Body of pancreas (tissue), 4 donors: ENCODE measurements at regions not wholly inside any gene's neighbourhood (a gene's known extent, or its start where the extent isn't known, plus 50 kb on each side); places are given as distances from the start of the nearest gene placed in this dataset.

Experiments
- ATAC-seq: fragments of 150-250 bp; one replicate; pipeline ENCODE4 v1.9.1; 2016
- DNase-seq, 4 donors: peaks; one replicate each; pipeline ENCODE4 v3.0.0-alpha.2; 2019
- H3K27ac ChIP-seq, 4 donors: fragments of 200-600 bp; sonication (generic); 1 replicate in 3 of 4; 2 replicates in 1 of 4; pipeline versions ENCODE4 v1.5.1 to v1.6.1; 2016 to 2019; ENCODE audit warnings: mild to moderate bottlenecking in 1 of 4, mixed read lengths in 1 of 4, moderate library complexity in 1 of 4
- H3K27me3 ChIP-seq, 2 donors: fragments of 200-600 bp; sonication (generic); one replicate each; pipeline ENCODE4 v1.6.0; 2016; ENCODE audit warnings: mild to moderate bottlenecking in 1 of 2
- H3K36me3 ChIP-seq, 2 donors: fragments of 200-600 bp; sonication (generic); replicated peaks in 1 of 2; 2 replicates each; pipeline ENCODE4 v1.5.1; 2016; ENCODE audit warnings: low read depth in 2 of 2; ENCODE audit not compliant: insufficient read depth in 1 of 2
- H3K4me1 ChIP-seq: fragments of 200-600 bp; sonication (generic); one replicate; pipeline ENCODE4 v1.6.0; 2016
- H3K4me3 ChIP-seq, 2 donors: fragments of 200-600 bp; sonication (generic); 1 replicate in 1 of 2; 2 replicates in 1 of 2; pipeline ENCODE4 v1.5.1; 2016 to 2019
- H3K9me3 ChIP-seq, 3 donors: fragments of 200-600 bp; sonication (generic); 1 replicate in 2 of 3; 2 replicates in 1 of 3; pipeline ENCODE4 v1.5.1; 2016
- CTCF ChIP-seq, 7 experiments: fragments of 450-650 bp in 4 of 7; fragments of 200-600 bp in 3 of 7; sonication (generic) in 3 of 7; IDR thresholded peaks; one replicate each; pipeline ENCODE4 v1.5.1; 2016 to 2019; ENCODE audit warnings: antibody characterized with exemption in 7 of 7
- POLR2A ChIP-seq, 3 donors: fragments of 450-650 bp; IDR thresholded peaks; one replicate each; pipeline ENCODE4 v1.6.1; 2016; ENCODE audit warnings: antibody characterized with exemption in 3 of 3, mild to moderate bottlenecking in 2 of 3
- WGBS, 2 donors: methylation state at CpG; one replicate each; pipeline ENCODE4 v1.1.5; 2017; 5-methylcytosine and 5-hydroxymethylcytosine counted together
- intact Hi-C: fragments of 100-400 bp; cut with DNase I; formaldehyde crosslinking; loops from one replicate; pipeline ENCODE4 v1.15.1; 2023

GRCh38 chr5:142408981-142409481 is 84.2 kb upstream of the SPRY4 start:
- Histone ChIP-seq H3K4me1 (no peaks in the 10 kb centered on the region), H3K27me3 (no peaks in the 10 kb centered on the region), H3K36me3 (no peaks in the 10 kb centered on the region), H3K27ac (no peak overlapping the region), H3K4me3 (no peak overlapping the region), H3K9me3 (no peaks in the 10 kb centered on the region)
- intact Hi-C loops = no loop called here
- 66 to 69% methylated on average over 19 of the region's 19 CpGs for WGBS, 2 donors
- no peak for ATAC-seq
- no peak for TF ChIP-seq POLR2A (IDR thresholded peaks at IDR 0.05)
- no peak for DNase-seq

- H3K27ac ChIP-seq = no peak overlapping the region
Measured at GRCh38 chr5:142408536-142408935, 83.7 kb upstream of the SPRY4 start.

GRCh38 chr5:142405814-142406395 is 81.1 kb upstream of the SPRY4 start:
- WGBS, 2 donors = 72 to 84% methylated on average over 6 of the region's 6 CpGs
- TF ChIP-seq POLR2A (IDR thresholded peaks at IDR 0.05) = no peak
- no peak for TF ChIP-seq CTCF (IDR thresholded peaks at IDR 0.05)
- H3K9me3 ChIP-seq = no peaks in the 10 kb centered on the region
- no peaks in the 10 kb centered on the region for H3K36me3 ChIP-seq
- DNase-seq = no peak
- H3K4me3 ChIP-seq = no peak overlapping the region
- no peak overlapping the region for H3K27ac ChIP-seq
- ATAC-seq = no peak
- no peaks in the 10 kb centered on the region for H3K27me3 ChIP-seq
- H3K4me1 ChIP-seq = no peaks in the 10 kb centered on the region
- intact Hi-C loops = no loop called here

More at GRCh38 chr5:142408536-142408935, 83.7 kb upstream of the SPRY4 start:
- no peaks in the 10 kb centered on the region for H3K9me3 ChIP-seq
- TF ChIP-seq POLR2A (IDR thresholded peaks at IDR 0.05) = no peak
- no peak for TF ChIP-seq CTCF (IDR thresholded peaks at IDR 0.05)
- no peak for DNase-seq
- WGBS, 2 donors = 63 to 79% methylated on average over 3 to 7 of the region's 7 CpGs
- intact Hi-C loops = no loop called here
- H3K4me1 ChIP-seq = no peaks in the 10 kb centered on the region
- H3K4me3 ChIP-seq = no peak overlapping the region
- no peak for ATAC-seq
- H3K27me3 ChIP-seq = no peaks in the 10 kb centered on the region
- H3K36me3 ChIP-seq = no peaks in the 10 kb centered on the region

- intact Hi-C loops = no loop called here
- 62 to 78% methylated on average over 6 of the region's 6 CpGs for WGBS, 2 donors
- Histone ChIP-seq H3K36me3 (no peaks in the 10 kb centered on the region), H3K27me3 (no peaks in the 10 kb centered on the region), H3K9me3 (no peaks in the 10 kb centered on the region), H3K27ac (no peak overlapping the region), H3K4me1 (no peaks in the 10 kb centered on the region), H3K4me3 (no peak overlapping the region)
- no peak for DNase-seq
- TF ChIP-seq POLR2A (IDR thresholded peaks at IDR 0.05) (no peak), CTCF (IDR thresholded peaks at IDR 0.05) (no peak)
- no peak for ATAC-seq
Measured at GRCh38 chr5:142405023-142405422, 80.2 kb upstream of the SPRY4 start.

- H3K9me3 ChIP-seq = no peaks in the 10 kb centered on the region
- ATAC-seq = no peak
- no peak overlapping the region for H3K27ac ChIP-seq
- H3K27me3 ChIP-seq = no peaks in the 10 kb centered on the region
- no peaks in the 10 kb centered on the region for H3K4me1 ChIP-seq
- H3K4me3 ChIP-seq = no peak overlapping the region
- no peak for DNase-seq
- intact Hi-C loops = no loop called here
- no peaks in the 10 kb centered on the region for H3K36me3 ChIP-seq
- 65 to 74% methylated on average over 14 of the region's 14 CpGs for WGBS, 2 donors
- TF ChIP-seq POLR2A (IDR thresholded peaks at IDR 0.05) (no peak), CTCF (IDR thresholded peaks at IDR 0.05) (no peak)
Measured at GRCh38 chr5:142404046-142404477, 79.2 kb upstream of the SPRY4 start.
